ENCODE measurements at regions not wholly inside any gene's neighbourhood (a gene's known extent, or its start where the extent isn't known, plus 50 kb on each side); places are given as distances from the start of the nearest gene placed in this dataset.
"Not testable (repeated sequence)": the region's sequence is repeated elsewhere in the genome, so short reads cannot be mapped to it uniquely, and the experiment has no call there.

- Histone ChIP-seq H3K27ac (no peak overlapping the region), H3K4me1 (no peaks in the 10 kb centered on the region), H3K4me3 (no peak overlapping the region), H3K36me3 (no peaks in the 10 kb centered on the region), H3K9me3 (peaks cover 0 to 45% (median 0%) of the 10 kb centered on the region in 4 donors), H3K27me3 (no peaks in the 10 kb centered on the region)
- DNase-seq = no peak
- ATAC-seq (ENCODE audit: low FRiP score in 2 of 2) = no peak
- 89% methylated on average over 34 of the region's 34 CpGs; no CpG with 5 or more reads in 1 of the 2 donors for WGBS, 2 donors
- TF ChIP-seq POLR2A (IDR thresholded peaks at IDR 0.05) (no peak), POLR2AphosphoS5 (IDR thresholded peaks at IDR 0.05) (no peak), CTCF (IDR thresholded peaks at IDR 0.05) (no peak), EP300 (IDR thresholded peaks at IDR 0.05) (no peak)
Observed at GRCh38 chr13:18236528-18236815, 945.2 kb downstream of the TUBA3C start.

- Histone ChIP-seq H3K4me1 (no peaks in the 10 kb centered on the region), H3K4me3 (no peak overlapping the region), H3K9me3 (peaks cover 0 to 45% (median 0%) of the 10 kb centered on the region in 4 donors), H3K27ac (no peak overlapping the region), H3K36me3 (no peaks in the 10 kb centered on the region), H3K27me3 (no peaks in the 10 kb centered on the region)
- TF ChIP-seq POLR2AphosphoS5 (IDR thresholded peaks at IDR 0.05) (no peak), CTCF (IDR thresholded peaks at IDR 0.05) (no peak), EP300 (IDR thresholded peaks at IDR 0.05) (no peak), POLR2A (IDR thresholded peaks at IDR 0.05) (no peak)
- 89 to 93% methylated on average over 21 to 94 of the region's 94 CpGs for WGBS, 2 donors
- peak in 1 of 2 donors; percentile 75 for DNase-seq
- ATAC-seq (ENCODE audit: low FRiP score in 2 of 2) = no peak
Observed at GRCh38 chr13:18235756-18236527, 945.7 kb downstream of the TUBA3C start.

- 89 to 95% methylated on average over 34 to 47 of the region's 47 CpGs for WGBS, 2 donors
- DNase-seq (peak in 1 of 2 donors; percentile 72), ATAC-seq (ENCODE audit: low FRiP score in 2 of 2) (peak in 1 of 2 donors; percentile 37)
- Histone ChIP-seq H3K36me3 (no peaks in the 10 kb centered on the region), H3K4me3 (no peak overlapping the region), H3K9me3 (peaks cover 0 to 45% (median 0%) of the 10 kb centered on the region in 4 donors), H3K27ac (no peak overlapping the region), H3K4me1 (no peaks in the 10 kb centered on the region), H3K27me3 (no peaks in the 10 kb centered on the region)
- no peak for TF ChIP-seq POLR2AphosphoS5 (IDR thresholded peaks at IDR 0.05)
- no peak for TF ChIP-seq POLR2A (IDR thresholded peaks at IDR 0.05)
- TF ChIP-seq EP300 (IDR thresholded peaks at IDR 0.05) = no peak
Observed at GRCh38 chr13:18235172-18235571, 946.5 kb downstream of the TUBA3C start.

- peaks cover 0 to 45% (median 0%) of the 10 kb centered on the region in 4 donors for H3K9me3 ChIP-seq
- ATAC-seq (ENCODE audit: low FRiP score in 2 of 2); H3K36me3 ChIP-seq; H3K4me3 ChIP-seq; H3K27me3 ChIP-seq; H3K27ac ChIP-seq; H3K4me1 ChIP-seq: not testable (repeated sequence)
- DNase-seq = peak in 1 of 2 donors; percentile 68
- 90 to 92% methylated on average over 23 to 56 of the region's 56 CpGs for WGBS, 2 donors
Observed at GRCh38 chr13:18234451-18234850, 947.2 kb downstream of the TUBA3C start.

DNA sequence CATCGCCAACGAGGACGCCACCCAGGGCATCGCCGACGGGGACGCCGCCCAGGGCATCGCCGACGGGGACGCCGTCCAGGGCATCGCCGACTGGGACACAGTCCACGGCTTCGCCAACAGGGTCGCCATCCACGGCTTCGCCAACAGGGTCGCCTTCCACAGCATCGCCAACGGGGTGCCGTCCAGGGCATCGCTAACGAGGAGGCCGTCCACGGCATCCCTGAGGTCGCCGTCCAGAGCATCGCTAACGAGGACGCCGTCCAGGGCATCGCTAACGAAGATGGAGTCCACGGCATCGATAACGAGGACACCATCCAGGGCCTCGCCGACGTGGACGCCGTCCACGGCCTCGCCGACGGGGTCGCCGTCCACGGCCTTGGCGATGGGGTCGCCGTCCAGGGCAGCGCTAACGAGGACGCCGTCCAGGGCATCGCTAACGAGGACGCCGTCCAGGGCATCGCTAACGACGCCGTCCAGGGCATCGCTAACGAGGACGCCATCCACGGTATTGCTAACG is 947.8 kb downstream of the TUBA3C start:
- H3K4me1 ChIP-seq = no peaks in the 10 kb centered on the region
- H3K9me3 ChIP-seq = peaks cover 0 to 45% (median 0%) of the 10 kb centered on the region in 4 donors
- no peak for DNase-seq
- no peaks in the 10 kb centered on the region for H3K27me3 ChIP-seq
- ATAC-seq (ENCODE audit: low FRiP score in 2 of 2) = no peak
- TF ChIP-seq POLR2AphosphoS5 (IDR thresholded peaks at IDR 0.05) = no peak
- TF ChIP-seq EP300 (IDR thresholded peaks at IDR 0.05) = no peak
- no peak for TF ChIP-seq POLR2A (IDR thresholded peaks at IDR 0.05)
- TF ChIP-seq CTCF (IDR thresholded peaks at IDR 0.05) = no peak
- H3K27ac ChIP-seq = no peak overlapping the region
- 93% methylated on average over 6 to 71 of the region's 71 CpGs for WGBS, 2 donors
- H3K4me3 ChIP-seq = no peak overlapping the region
- no peaks in the 10 kb centered on the region for H3K36me3 ChIP-seq
